GM21619 (cell line): ENCODE measurements at regions not wholly inside any gene's neighbourhood (a gene's known extent, or its start where the extent isn't known, plus 50 kb on each side); places are given as distances from the start of the nearest gene placed in this dataset.
"Not testable (repeated sequence)": the region's sequence is repeated elsewhere in the genome, so short reads cannot be mapped to it uniquely, and the experiment has no call there.

Experiments
- ATAC-seq: cut with Tn5 transposase; IDR thresholded peaks from one replicate; pipeline ENCODE4 v1.9.1; 2021; ENCODE audit not compliant: unreplicated experiment

- no peak for ATAC-seq
Observed at GRCh38 chrX:39766855-39767254, 330.9 kb downstream of the BCOR start.

GRCh38 chrX:39767446-39767845 is 330.3 kb downstream of the BCOR start:
- no peak for ATAC-seq

- ATAC-seq = no peak
Observed at GRCh38 chrX:39769748-39770147, 328.0 kb downstream of the BCOR start.

GRCh38 chrX:39771089-39771488 is 326.7 kb downstream of the BCOR start:
- ATAC-seq = no peak

- ATAC-seq = no peak
Observed at GRCh38 chrX:39772057-39772832, 325.5 kb downstream of the BCOR start.

GRCh38 chrX:39773150-39773549 is 324.6 kb downstream of the BCOR start:
- no peak for ATAC-seq

GRCh38 chrX:39773923-39774773 is 323.6 kb downstream of the BCOR start:
- ATAC-seq = no peak

- no peak for ATAC-seq
Observed at GRCh38 chrX:39774774-39775328, 322.9 kb downstream of the BCOR start.

GRCh38 chrX:39777623-39778025 is 320.1 kb downstream of the BCOR start:
- ATAC-seq = no peak

- no peak for ATAC-seq
Observed at GRCh38 chrX:39779952-39780783, 317.6 kb downstream of the BCOR start.

- ATAC-seq = no peak
Observed at GRCh38 chrX:39782276-39782675, 315.5 kb downstream of the BCOR start.

GRCh38 chrX:39787999-39788398 is 309.8 kb downstream of the BCOR start:
- ATAC-seq = no peak

- ATAC-seq = no peak
Observed at GRCh38 chrX:39788521-39788920, 309.2 kb downstream of the BCOR start.

- ATAC-seq = no peak
Observed at GRCh38 chrX:39791691-39792090, 306.1 kb downstream of the BCOR start.

- ATAC-seq = no peak
Observed at GRCh38 chrX:39795605-39796004, 302.2 kb downstream of the BCOR start.

- ATAC-seq = no peak
Observed at GRCh38 chrX:39796856-39797255, 300.9 kb downstream of the BCOR start.

GRCh38 chrX:39798488-39798887 is 299.3 kb downstream of the BCOR start:
- not testable (repeated sequence) for ATAC-seq

- no peak for ATAC-seq
Observed at GRCh38 chrX:39802354-39802753, 295.4 kb downstream of the BCOR start.

- no peak for ATAC-seq
Observed at GRCh38 chrX:39802908-39803307, 294.9 kb downstream of the BCOR start.

- ATAC-seq = no peak
Observed at GRCh38 chrX:39805022-39805421, 292.7 kb downstream of the BCOR start.

- ATAC-seq = no peak
Observed at GRCh38 chrX:39805825-39806224, 291.9 kb downstream of the BCOR start.
